ENCODE measurements at regions not wholly inside any gene's neighbourhood (a gene's known extent, or its start where the extent isn't known, plus 50 kb on each side); places are given as distances from the start of the nearest gene placed in this dataset.

GRCh38 chrX:140123446-140123845 lies 158.1 kb upstream of the CXorf66 start:
- TF ChIP-seq POLR2A (IDR thresholded peaks at IDR 0.05) = no peak
- no peak for TF ChIP-seq CTCF (IDR thresholded peaks at IDR 0.05)
